ENCODE measurements at regions not wholly inside any gene's neighbourhood (a gene's known extent, or its start where the extent isn't known, plus 50 kb on each side); places are given as distances from the start of the nearest gene placed in this dataset.

GRCh38 chr2:67614454-67614853 lies 217.3 kb downstream of the ETAA1 start (continued):
- TF ChIP-seq ZNF462 (CRISPR knock-in tag; IDR thresholded peaks at IDR 0.05), result no peak
- TF ChIP-seq EZH2phosphoT487 (IDR thresholded peaks at IDR 0.05; ENCODE audit: unreplicated experiment), result no peak
- no peak for TF ChIP-seq STAT1 (IDR thresholded peaks at IDR 0.05; ENCODE audit: unreplicated experiment)
- TF ChIP-seq NANOG (IDR thresholded peaks at IDR 0.05; ENCODE audit: borderline replicate concordance), result no peak

DNA sequence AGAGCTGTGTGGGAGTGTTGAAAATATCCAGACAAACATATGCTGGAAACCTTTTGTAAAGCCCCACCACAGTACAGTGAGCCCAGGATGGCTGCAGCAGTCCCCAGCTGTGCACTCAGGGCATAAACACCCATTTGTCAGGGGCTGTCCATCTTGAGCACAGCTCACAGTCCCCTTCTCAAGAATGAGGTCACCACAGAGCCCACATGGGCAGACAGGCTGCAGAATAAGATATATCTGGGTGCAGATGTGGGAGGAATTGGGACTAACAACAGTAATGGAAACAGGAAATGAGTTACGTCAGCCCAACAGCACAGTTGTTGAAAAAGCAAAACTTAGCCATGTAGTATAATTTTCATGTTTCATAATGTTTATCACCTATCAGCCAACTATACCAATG lies 219.6 kb downstream of the ETAA1 start:
- Histone ChIP-seq H3F3A (replicated peaks; ENCODE audit: low read depth) (no peaks in the 10 kb centered on the region), H3K27me3 (ENCODE audit: insufficient read depth) (no peaks in the 10 kb centered on the region), H3K4me2 (no peak overlapping the region), H3K9me2 (ENCODE audit: insufficient read depth) (no peaks in the 10 kb centered on the region), H3K4me3 (no peak overlapping the region), H3K36me3 (ENCODE audit: insufficient read depth) (no peaks in the 10 kb centered on the region), H3K27ac (ENCODE audit: low read depth) (no peak overlapping the region), H3K79me2 (replicated peaks; ENCODE audit: insufficient read depth) (no peaks in the 10 kb centered on the region), H3K4me1 (ENCODE audit: insufficient read depth) (no peaks in the 10 kb centered on the region), H2AFZ (no peak overlapping the region), H4K20me1 (replicated peaks; ENCODE audit: insufficient read depth) (0 out of 2 replicates have a peak, but pooled peaks cover 2% of the 10 kb centered on the region)
- ATAC-seq, result no peak
- DNase-seq (ENCODE audit: low spot score), result no peak
- Mint-ChIP-seq H3K9me3 (no peaks in the 10 kb centered on the region), H3K27me3 (ENCODE audit: insufficient read depth, low read depth, poor library complexity) (peaks cover 2% of the 10 kb centered on the region), H3K27ac (no peak overlapping the region), H3K4me1 (0 out of 3 replicates have a peak, but pooled peaks cover 3% of the 10 kb centered on the region), H3K4me3 (no peak overlapping the region), H3K36me3 (ENCODE audit: low read depth) (no peaks in the 10 kb centered on the region)
- TF ChIP-seq EZH2phosphoT487 (IDR thresholded peaks at IDR 0.05; ENCODE audit: unreplicated experiment), result no peak
- TF ChIP-seq, protein P1, sequence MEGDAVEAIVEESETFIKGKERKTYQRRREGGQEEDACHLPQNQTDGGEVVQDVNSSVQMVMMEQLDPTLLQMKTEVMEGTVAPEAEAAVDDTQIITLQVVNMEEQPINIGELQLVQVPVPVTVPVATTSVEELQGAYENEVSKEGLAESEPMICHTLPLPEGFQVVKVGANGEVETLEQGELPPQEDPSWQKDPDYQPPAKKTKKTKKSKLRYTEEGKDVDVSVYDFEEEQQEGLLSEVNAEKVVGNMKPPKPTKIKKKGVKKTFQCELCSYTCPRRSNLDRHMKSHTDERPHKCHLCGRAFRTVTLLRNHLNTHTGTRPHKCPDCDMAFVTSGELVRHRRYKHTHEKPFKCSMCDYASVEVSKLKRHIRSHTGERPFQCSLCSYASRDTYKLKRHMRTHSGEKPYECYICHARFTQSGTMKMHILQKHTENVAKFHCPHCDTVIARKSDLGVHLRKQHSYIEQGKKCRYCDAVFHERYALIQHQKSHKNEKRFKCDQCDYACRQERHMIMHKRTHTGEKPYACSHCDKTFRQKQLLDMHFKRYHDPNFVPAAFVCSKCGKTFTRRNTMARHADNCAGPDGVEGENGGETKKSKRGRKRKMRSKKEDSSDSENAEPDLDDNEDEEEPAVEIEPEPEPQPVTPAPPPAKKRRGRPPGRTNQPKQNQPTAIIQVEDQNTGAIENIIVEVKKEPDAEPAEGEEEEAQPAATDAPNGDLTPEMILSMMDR (conservative IDR thresholded peaks at IDR 0.05; ENCODE audit: low read depth in 2 of 2), result no peak
- TF ChIP-seq REST (IDR thresholded peaks at IDR 0.05; ENCODE audit: unreplicated experiment), result no peak
- no peak for TF ChIP-seq JUNB (IDR thresholded peaks at IDR 0.05; ENCODE audit: unreplicated experiment)
- no peak for TF ChIP-seq ETS1 (IDR thresholded peaks at IDR 0.05)
- TF ChIP-seq CREB1 (CRISPR knock-in tag; IDR thresholded peaks at IDR 0.05; ENCODE audit: low read depth), result no peak
- no peak for TF ChIP-seq ZNF114 (CRISPR knock-in tag; IDR thresholded peaks at IDR 0.05)
- TF ChIP-seq NANOG (IDR thresholded peaks at IDR 0.05; ENCODE audit: borderline replicate concordance), result no peak
- TF ChIP-seq EZH2 (IDR thresholded peaks at IDR 0.05; ENCODE audit: low read depth, unreplicated experiment), result no peak
